Upper lobe of left lung (tissue), 6 donors: ENCODE measurements at regions not wholly inside any gene's neighbourhood (a gene's known extent, or its start where the extent isn't known, plus 50 kb on each side); places are given as distances from the start of the nearest gene placed in this dataset.
"Not testable (repeated sequence)": the region's sequence is repeated elsewhere in the genome, so short reads cannot be mapped to it uniquely, and the experiment has no call there.

ENCODE experiments used
- ATAC-seq, 2 donors: fragments of 200-7000 bp; cut with Tn5 transposase; one replicate each; pipeline ENCODE4 v1.9.1; 2022; ENCODE audit warnings: mild to moderate bottlenecking in 2 of 2, moderate library complexity in 2 of 2; ENCODE audit not compliant: low FRiP score in 2 of 2
- DNase-seq, 2 donors: peaks; one replicate each; pipeline ENCODE4 v3.0.0-alpha.2; 2019 to 2020
- H3K27ac ChIP-seq, 4 donors: fragments of 200-600 bp; sonication (generic); one replicate each; pipeline ENCODE4 v1.5.1; 2016 to 2019
- H3K27me3 ChIP-seq, 4 donors: fragments of 200-600 bp; sonication (generic); one replicate each; pipeline ENCODE4 v1.5.1; 2017 to 2019
- H3K36me3 ChIP-seq, 4 donors: fragments of 200-600 bp; sonication (generic); one replicate each; pipeline ENCODE4 v1.5.1; 2016 to 2019
- H3K4me1 ChIP-seq, 4 donors: fragments of 200-600 bp; sonication (generic); one replicate each; pipeline ENCODE4 v1.5.1; 2018 to 2019
- H3K4me3 ChIP-seq, 4 donors: fragments of 200-600 bp; sonication (generic); one replicate each; pipeline ENCODE4 v1.5.1; 2017 to 2019; ENCODE audit warnings: mild to moderate bottlenecking in 2 of 4, moderate library complexity in 1 of 4
- H3K9me3 ChIP-seq, 4 donors: fragments of 200-600 bp; sonication (generic); one replicate each; pipeline ENCODE4 v1.5.1; 2018 to 2019
- WGBS, 2 donors: methylation state at CpG; one replicate each; pipeline ENCODE4 v1.1.5; 2017 to 2018; 5-methylcytosine and 5-hydroxymethylcytosine counted together
- donor health status: DM: no; HTN: no; CAD: no; lungs with moderate emphysema.
- donor health status: DM: no; HTN: yes; CAD: no; lungs with severe emphysema.

DNA sequence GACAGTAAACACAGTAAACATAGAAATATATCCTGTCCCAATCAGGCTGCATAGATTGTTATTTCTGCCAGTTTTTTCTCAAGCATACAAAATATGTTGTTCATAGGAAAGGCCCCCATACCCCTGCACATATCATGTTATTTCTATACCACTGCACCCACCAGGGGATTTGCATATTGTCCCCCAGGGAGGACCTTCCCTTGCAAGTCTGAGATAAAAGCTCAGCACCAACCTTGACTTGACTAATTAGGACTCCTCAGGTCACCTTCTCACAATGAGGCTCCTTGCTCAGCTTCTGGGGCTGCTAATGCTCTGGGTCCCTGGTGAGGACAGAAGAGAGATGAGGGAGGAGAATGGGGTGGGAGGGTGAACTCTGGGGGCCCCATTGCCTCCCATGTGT lies 1313.1 kb downstream of the RPIA start:
- not testable (repeated sequence) for H3K36me3 ChIP-seq, H3K9me3 ChIP-seq, H3K27ac ChIP-seq, DNase-seq, ATAC-seq, H3K4me3 ChIP-seq, H3K4me1 ChIP-seq, H3K27me3 ChIP-seq

DNA sequence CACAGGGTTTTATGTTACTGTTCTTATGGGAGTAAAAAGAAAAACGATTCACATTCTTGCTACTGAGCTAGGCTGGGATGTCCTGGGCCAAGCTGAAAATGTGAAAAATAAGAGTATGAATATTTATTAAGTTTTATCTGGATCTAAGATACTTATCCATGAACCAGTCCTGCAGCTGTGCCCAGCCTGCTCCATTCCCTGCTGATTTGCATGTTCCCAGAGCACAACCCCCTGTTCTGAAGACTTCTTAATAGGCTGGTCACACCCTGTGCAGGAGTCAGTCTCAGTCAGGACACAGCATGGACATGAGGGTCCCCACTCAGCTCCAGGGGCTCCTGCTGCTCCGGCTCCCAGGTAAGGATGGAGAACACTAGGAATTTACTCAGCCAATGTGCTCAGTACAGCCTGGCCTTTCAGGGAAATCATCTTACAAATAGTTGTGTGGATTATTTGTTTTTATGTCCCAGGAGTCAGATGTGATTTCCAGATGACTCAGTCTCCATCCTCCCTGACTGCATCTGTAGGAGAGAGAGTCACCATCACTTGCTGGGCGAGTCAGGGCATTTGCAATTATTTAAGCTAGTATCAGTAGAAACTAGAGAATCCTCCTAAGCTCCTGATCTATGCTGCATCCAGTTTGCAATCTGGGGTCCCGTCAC lies 1319.1 kb downstream of the RPIA start:
- H3K27me3 ChIP-seq, H3K4me3 ChIP-seq, ATAC-seq, H3K4me1 ChIP-seq, H3K36me3 ChIP-seq, H3K27ac ChIP-seq, DNase-seq, H3K9me3 ChIP-seq: not testable (repeated sequence)
- WGBS, 2 donors = 50 to 57% methylated on average over 1 to 3 of the region's 4 CpGs

DNA sequence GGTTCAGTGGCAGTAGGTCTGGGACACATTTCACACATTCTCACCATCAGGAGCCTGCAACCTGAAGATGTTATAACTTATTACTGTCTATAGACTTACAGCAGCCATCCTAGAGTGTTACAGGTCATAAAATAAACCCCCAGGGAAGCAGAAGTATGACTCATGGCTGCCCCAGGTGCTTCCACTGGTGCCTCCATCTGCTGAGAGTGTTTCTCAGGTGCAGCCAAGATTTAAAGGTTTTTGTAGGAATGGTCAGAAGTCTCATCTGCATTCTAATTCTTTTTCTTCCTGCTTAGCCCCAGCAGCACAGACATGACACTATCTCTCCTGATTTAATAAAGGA lies 1319.6 kb downstream of the RPIA start:
- H3K36me3 ChIP-seq, ATAC-seq, H3K4me1 ChIP-seq, H3K4me3 ChIP-seq, H3K27ac ChIP-seq, H3K9me3 ChIP-seq, H3K27me3 ChIP-seq, DNase-seq: not testable (repeated sequence)

DNA sequence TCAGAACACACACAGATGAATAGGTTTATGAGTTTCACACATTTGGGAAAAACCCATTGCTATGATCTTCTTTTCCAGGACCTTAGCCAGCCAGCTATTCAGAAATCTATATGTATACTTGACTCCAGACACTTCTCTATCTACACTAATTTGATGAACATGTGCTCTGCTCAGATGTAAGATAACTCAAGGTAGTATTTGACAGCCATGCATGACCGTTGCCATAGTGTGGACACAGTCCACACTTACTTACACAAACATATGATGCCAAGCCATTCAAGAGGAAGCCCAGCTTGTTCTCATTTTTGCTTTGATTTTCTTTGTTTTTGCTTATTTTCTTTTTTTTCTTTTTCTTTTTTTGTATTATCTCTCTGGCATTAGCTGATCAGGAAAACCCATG lies 1328.4 kb downstream of the RPIA start:
- not testable (repeated sequence) for ATAC-seq, H3K4me1 ChIP-seq, H3K27me3 ChIP-seq, DNase-seq, H3K27ac ChIP-seq, H3K4me3 ChIP-seq, H3K9me3 ChIP-seq, H3K36me3 ChIP-seq
- 67 to 72% methylated on average over 1 of the region's 1 CpG for WGBS, 2 donors

DNA sequence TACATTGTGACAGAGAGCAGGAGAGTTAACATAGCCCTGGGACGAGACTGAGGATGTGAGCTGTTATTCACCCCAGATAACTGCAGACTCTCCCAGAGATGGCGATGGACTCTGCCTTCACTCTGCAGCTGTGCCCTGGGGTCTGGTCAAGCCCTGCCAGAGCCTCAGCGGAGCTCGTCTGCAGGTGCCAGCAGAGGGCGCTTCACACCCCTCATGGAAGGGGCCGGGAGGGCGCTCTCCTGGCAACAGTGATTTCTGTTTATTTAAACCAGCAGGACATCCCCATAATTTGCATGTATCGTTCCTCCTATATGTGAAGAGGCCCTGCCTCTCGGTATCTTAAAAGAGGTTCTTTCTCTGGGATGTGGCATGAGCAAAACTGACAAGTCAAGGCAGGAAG lies 1329.8 kb downstream of the RPIA start:
- not testable (repeated sequence) for H3K9me3 ChIP-seq, H3K27ac ChIP-seq, DNase-seq, H3K4me1 ChIP-seq, H3K27me3 ChIP-seq, H3K36me3 ChIP-seq, H3K4me3 ChIP-seq
- peak; percentile 56 to 65 for ATAC-seq
- WGBS, 2 donors = 20 to 60% methylated on average over 1 of the region's 9 CpGs

DNA sequence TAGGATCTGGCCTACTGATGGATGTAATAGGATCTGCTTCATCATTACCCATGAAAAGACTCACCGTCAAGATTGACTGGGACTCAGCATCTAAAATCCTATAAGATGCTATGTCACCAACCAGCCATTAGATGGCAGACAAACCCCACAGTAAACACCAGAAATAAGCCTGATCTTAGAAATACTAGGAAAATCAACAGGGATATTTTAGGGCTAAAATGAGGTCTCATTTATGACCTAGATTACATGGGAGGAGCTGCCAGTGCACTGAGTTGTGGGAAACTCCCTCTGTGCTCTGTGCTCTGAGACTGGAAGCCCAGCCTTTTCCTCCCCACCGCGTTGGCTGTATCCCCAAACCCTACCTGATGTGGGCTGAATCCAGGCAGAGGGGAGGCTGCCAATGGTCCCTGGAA lies 1335.8 kb downstream of the RPIA start:
- 0 to 31% methylated on average over 1 to 3 of the region's 3 CpGs for WGBS, 2 donors
- ATAC-seq = peak in 1 of 2 donors; percentile 80

DNA sequence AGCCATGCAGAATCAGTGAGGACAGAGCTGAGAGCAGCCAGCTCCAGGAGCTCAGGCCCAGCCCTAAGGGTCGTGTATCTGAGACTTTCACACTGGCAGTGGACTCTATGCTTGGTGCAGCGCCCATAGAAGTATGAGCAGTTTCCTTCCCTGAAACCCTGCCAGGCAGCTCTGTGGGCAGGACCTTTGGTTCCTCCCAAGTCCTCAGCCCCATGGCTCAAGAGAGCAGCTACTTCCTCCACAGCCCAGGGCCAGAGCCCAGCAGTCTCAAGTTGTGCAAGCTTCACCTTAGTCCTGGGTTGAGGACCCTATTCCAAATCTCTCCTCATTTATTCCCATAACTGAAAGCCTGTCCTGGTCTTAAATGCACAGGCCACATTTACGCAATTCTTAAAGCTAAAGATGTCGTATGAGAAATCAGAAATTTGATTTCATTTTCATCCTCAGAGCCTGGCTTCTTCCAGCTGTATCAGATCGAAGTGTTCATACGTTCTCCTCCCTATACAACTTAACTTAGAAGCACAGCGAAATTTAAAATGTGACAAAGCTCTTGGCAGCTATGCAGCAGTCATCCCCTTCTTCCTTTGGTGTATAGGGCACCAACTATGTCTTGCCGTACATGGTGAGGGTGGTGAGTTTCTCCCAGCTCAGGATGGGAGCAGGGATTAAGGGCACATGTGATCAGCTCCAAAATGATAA lies 1337.1 kb downstream of the RPIA start:
- not testable (repeated sequence) for H3K27me3 ChIP-seq, H3K9me3 ChIP-seq, H3K4me1 ChIP-seq, H3K27ac ChIP-seq, H3K36me3 ChIP-seq, H3K4me3 ChIP-seq
- ATAC-seq = peak; percentile 72 to 73
- WGBS, 2 donors = 64 to 80% methylated on average over 6 to 8 of the region's 8 CpGs
- peak in 1 of 2 donors; percentile 51 for DNase-seq

More for the DNA sequence above, 1335.8 kb downstream of the RPIA start:
- H3K4me3 ChIP-seq, H3K36me3 ChIP-seq, H3K4me1 ChIP-seq, H3K9me3 ChIP-seq, H3K27me3 ChIP-seq, H3K27ac ChIP-seq, DNase-seq: not testable (repeated sequence)

DNA sequence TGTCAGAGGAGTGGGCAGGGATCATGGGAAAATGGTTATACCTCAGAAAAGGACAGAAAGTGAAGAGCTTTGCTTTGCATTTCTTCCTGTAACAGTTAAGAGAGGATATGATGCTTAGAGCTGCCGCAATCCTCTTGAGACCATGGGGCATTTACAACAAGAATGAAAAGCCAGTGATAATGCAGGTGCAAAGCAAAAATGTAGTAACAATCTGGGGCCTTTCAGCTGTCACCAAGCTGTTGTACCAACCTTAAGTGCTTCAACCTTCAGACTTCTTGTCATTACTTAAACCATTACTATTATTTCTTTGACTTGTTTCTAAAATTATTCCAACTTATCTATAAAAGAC lies 1337.6 kb downstream of the RPIA start:
- ATAC-seq, H3K4me1 ChIP-seq, H3K27ac ChIP-seq, H3K27me3 ChIP-seq, H3K9me3 ChIP-seq, H3K36me3 ChIP-seq, H3K4me3 ChIP-seq, DNase-seq: not testable (repeated sequence)
- WGBS, 2 donors = 63 to 100% methylated on average over 1 of the region's 1 CpG

DNA sequence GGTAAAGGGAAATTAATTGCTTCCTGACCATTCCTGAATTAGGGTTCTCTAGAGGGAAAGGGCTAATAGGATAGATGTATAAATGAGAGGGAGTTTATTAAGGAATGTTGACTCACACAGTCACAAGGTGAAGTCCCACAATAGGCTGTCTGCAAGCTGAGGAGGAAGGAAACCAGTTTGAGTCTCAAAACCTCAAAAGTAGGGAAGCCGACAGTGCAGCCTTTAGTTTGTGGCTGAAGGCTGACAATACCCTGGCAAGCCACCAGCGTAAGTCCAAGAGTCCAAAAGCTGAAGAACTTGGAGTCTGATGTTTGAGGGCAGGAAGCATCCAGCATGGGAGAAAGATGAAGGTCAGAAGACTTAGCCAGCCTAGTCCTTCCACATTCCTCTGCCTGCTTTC lies 1340.8 kb downstream of the RPIA start:
- DNase-seq = peak in 1 of 2 donors; percentile 22
- ATAC-seq = not testable (repeated sequence)

DNA sequence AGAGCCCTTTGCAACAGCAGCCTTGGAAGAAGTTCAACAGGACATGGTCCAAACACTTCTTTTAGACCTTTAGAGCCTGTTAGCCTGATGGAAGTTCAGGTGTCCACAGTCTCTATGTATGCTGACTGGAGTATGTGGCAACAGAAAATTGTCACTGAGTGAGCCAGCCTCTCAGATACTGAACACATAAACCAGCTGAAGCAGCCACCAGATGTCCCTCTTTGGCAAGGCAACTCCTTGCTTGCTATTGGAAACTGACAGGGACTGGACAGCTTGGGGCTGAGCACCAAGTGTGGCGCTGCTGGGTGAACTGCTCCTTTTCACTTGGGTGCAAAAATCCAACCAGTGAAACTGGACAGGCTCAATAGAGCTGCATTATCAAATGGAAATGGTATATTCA lies 1344.9 kb downstream of the RPIA start:
- H3K36me3 ChIP-seq, H3K4me1 ChIP-seq, H3K27me3 ChIP-seq, H3K9me3 ChIP-seq, H3K4me3 ChIP-seq, H3K27ac ChIP-seq, DNase-seq, ATAC-seq: not testable (repeated sequence)
- WGBS, 2 donors = 50 to 60% methylated on average over 1 of the region's 1 CpG

More for the DNA sequence above, 1340.8 kb downstream of the RPIA start:
- H3K27ac ChIP-seq, H3K4me3 ChIP-seq, H3K9me3 ChIP-seq, H3K36me3 ChIP-seq, H3K27me3 ChIP-seq, H3K4me1 ChIP-seq: not testable (repeated sequence)
- WGBS, 2 donors = 59 to 63% methylated on average over 2 of the region's 2 CpGs

DNA sequence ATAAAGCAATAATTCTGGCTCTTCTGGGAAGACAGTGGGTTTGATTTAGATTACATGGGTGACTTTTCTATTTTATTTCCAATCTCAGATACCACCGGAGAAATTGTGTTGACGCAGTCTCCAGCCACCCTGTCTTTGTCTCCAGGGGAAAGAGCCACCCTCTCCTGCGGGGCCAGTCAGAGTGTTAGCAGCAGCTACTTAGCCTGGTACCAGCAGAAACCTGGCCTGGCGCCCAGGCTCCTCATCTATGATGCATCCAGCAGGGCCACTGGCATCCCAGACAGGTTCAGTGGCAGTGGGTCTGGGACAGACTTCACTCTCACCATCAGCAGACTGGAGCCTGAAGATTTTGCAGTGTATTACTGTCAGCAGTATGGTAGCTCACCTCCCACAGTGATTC lies 1347.6 kb downstream of the RPIA start:
- not testable (repeated sequence) for DNase-seq, H3K27me3 ChIP-seq, H3K4me3 ChIP-seq, H3K36me3 ChIP-seq, H3K9me3 ChIP-seq, ATAC-seq, H3K4me1 ChIP-seq, H3K27ac ChIP-seq
- 71 to 90% methylated on average over 3 to 4 of the region's 4 CpGs for WGBS, 2 donors

DNA sequence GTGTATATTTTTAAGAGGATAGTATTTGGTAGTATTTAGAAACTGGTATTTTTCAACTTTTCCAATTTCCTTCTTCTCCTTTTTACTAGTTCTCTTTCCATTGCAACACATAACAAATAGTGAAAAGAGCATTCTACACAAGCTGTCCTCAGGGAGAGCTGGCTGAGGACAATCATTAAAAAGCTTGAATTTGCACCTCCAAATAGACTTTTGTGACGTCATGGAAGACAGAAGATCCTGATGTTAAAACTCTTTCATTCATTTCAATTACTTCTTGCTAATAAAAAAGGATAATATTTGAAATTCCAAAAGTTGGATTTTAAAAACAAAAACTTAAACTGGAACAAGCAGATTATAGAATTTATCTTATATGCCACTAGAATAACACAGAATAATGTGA lies 1356.3 kb downstream of the RPIA start:
- 47 to 64% methylated on average over 1 of the region's 1 CpG for WGBS, 2 donors
- not testable (repeated sequence) for ATAC-seq, DNase-seq, H3K4me1 ChIP-seq, H3K36me3 ChIP-seq, H3K27ac ChIP-seq, H3K27me3 ChIP-seq, H3K9me3 ChIP-seq, H3K4me3 ChIP-seq

DNA sequence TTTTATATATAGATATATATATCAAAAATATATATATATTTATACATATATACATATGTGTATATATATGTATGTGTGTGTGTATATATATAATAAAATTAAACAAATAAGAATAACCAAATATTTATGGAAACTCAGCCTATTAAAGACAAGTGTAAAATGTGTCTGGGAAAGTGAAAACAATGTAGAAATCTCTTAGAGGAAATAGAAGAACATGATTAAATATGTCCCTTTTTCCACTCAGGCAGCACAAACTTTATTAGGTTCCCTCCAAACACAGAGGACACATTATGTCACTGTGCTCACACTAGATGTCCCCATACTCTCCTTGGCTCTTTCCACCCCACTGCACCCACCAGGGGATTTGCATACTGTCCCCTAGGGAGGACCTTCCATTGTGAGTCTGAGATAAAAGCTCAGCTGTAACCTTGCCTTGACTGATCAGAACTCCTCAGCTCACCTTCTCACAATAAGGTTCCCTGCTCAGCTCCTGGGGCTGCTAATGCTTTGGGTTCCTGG lies 1360.7 kb downstream of the RPIA start:
- not testable (repeated sequence) for H3K9me3 ChIP-seq, H3K27ac ChIP-seq

More for the DNA sequence above, 1360.7 kb downstream of the RPIA start:
- not testable (repeated sequence) for DNase-seq, H3K27me3 ChIP-seq, ATAC-seq, H3K4me3 ChIP-seq, H3K4me1 ChIP-seq, H3K36me3 ChIP-seq
